22Rv1 (cell line): ENCODE measurements at regions not wholly inside any gene's neighbourhood (a gene's known extent, or its start where the extent isn't known, plus 50 kb on each side); places are given as distances from the start of the nearest gene placed in this dataset.

Source experiments
- ZFX ChIP-seq: fragments of 450-650 bp; IDR thresholded peaks from 2 replicates; pipeline ENCODE4 v1.6.1; 2017; ENCODE audit warnings: antibody characterized with exemption, borderline replicate concordance
- TF ChIP-seq, protein P1 (sequence below): fragments of 450-650 bp; IDR thresholded peaks from 2 replicates; pipeline ENCODE4 v1.5.1; 2017; ENCODE audit warnings: mild to moderate bottlenecking

- TF ChIP-seq, protein P1, sequence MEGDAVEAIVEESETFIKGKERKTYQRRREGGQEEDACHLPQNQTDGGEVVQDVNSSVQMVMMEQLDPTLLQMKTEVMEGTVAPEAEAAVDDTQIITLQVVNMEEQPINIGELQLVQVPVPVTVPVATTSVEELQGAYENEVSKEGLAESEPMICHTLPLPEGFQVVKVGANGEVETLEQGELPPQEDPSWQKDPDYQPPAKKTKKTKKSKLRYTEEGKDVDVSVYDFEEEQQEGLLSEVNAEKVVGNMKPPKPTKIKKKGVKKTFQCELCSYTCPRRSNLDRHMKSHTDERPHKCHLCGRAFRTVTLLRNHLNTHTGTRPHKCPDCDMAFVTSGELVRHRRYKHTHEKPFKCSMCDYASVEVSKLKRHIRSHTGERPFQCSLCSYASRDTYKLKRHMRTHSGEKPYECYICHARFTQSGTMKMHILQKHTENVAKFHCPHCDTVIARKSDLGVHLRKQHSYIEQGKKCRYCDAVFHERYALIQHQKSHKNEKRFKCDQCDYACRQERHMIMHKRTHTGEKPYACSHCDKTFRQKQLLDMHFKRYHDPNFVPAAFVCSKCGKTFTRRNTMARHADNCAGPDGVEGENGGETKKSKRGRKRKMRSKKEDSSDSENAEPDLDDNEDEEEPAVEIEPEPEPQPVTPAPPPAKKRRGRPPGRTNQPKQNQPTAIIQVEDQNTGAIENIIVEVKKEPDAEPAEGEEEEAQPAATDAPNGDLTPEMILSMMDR = peak; percentile 89
- TF ChIP-seq ZFX = no peak
These were observed 1348.2 kb upstream of the RAG2 start for GRCh38 chr11:37946155-37946766.
